ENCODE measurements at regions not wholly inside any gene's neighbourhood (a gene's known extent, or its start where the extent isn't known, plus 50 kb on each side); places are given as distances from the start of the nearest gene placed in this dataset.

GRCh38 chr12:84341467-84342193 lies 571.0 kb downstream of the SLC6A15 start:
- TF ChIP-seq POLR2A (IDR thresholded peaks at IDR 0.05) (no peak), EP300 (IDR thresholded peaks at IDR 0.05) (no peak)

Data from upper lobe of left lung (tissue), 4 donors.